ENCODE measurements at regions not wholly inside any gene's neighbourhood (a gene's known extent, or its start where the extent isn't known, plus 50 kb on each side); places are given as distances from the start of the nearest gene placed in this dataset.

GRCh38 chr1:68930101-68930500 is 433.2 kb upstream of the DEPDC1 start:
- TF ChIP-seq POLR2A (IDR thresholded peaks at IDR 0.05; ENCODE audit: low read depth, low read length) (no peak), POLR2AphosphoS5 (IDR thresholded peaks at IDR 0.05; ENCODE audit: low read depth, low read length) (no peak), TAF1 (IDR thresholded peaks at IDR 0.05; ENCODE audit: borderline replicate concordance, low read depth, low read length) (no peak)

Measured in GM12892 (cell line).